ENCODE measurements at regions not wholly inside any gene's neighbourhood (a gene's known extent, or its start where the extent isn't known, plus 50 kb on each side); places are given as distances from the start of the nearest gene placed in this dataset.
"Not testable (repeated sequence)": the region's sequence is repeated elsewhere in the genome, so short reads cannot be mapped to it uniquely, and the experiment has no call there.

DNA sequence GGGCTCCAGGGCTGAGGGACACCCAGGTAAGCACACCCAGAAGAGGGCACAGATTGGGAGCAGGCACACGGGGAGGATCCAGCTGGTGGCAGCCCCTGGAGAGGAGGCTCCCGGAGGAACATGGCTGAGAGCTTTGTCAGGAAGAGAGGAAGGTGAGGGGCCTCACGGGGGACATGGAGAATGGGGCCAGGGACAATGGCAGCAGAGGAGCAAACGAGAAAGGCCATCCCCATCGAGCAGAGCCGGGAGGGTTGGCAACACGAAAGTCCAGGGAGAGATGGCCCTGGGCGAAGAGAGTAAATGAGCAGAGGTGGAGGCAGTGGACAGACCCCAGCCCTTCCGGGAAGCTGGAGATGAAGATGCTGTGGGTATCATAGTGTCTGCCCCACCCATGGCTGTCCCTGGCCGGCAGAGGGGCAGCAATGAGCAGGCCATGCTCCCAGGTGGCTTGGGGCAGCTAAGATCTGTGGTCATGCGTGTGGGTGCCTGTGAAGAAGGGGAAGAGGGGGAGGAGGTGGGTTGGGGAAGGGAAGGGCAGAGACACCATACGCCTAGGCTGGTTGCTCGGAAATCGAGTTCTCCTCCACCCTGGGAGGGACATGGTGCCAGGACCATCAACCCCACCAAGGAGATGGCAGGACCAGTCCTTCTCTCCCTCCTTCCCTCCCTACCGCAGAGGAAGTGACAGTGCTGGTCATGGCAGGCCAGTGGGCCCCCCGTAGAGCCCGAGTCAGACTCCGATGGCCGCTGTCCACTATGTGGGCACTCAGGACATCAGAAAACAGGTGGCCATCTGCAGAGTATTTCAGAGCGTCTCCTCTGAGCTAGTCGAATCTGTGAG lies 191.7 kb downstream of the NDUFA10 start:
- H3K4me3 ChIP-seq (ENCODE audit: low read length): no peak overlapping the region
- H3K36me3 ChIP-seq (ENCODE audit: control insufficient read depth, insufficient read depth, low read length): no peaks in the 10 kb centered on the region
- H3K9ac ChIP-seq (ENCODE audit: low read length): no peak overlapping the region
- H3K27me3 ChIP-seq (ENCODE audit: control insufficient read depth, insufficient read depth, low read length): no peaks in the 10 kb centered on the region
- no peak overlapping the region for H3K27ac ChIP-seq (ENCODE audit: low read depth, low read length)
- peaks cover 4% of the 10 kb centered on the region for H3K4me1 ChIP-seq (ENCODE audit: control insufficient read depth, insufficient read depth, low read length)

DNA sequence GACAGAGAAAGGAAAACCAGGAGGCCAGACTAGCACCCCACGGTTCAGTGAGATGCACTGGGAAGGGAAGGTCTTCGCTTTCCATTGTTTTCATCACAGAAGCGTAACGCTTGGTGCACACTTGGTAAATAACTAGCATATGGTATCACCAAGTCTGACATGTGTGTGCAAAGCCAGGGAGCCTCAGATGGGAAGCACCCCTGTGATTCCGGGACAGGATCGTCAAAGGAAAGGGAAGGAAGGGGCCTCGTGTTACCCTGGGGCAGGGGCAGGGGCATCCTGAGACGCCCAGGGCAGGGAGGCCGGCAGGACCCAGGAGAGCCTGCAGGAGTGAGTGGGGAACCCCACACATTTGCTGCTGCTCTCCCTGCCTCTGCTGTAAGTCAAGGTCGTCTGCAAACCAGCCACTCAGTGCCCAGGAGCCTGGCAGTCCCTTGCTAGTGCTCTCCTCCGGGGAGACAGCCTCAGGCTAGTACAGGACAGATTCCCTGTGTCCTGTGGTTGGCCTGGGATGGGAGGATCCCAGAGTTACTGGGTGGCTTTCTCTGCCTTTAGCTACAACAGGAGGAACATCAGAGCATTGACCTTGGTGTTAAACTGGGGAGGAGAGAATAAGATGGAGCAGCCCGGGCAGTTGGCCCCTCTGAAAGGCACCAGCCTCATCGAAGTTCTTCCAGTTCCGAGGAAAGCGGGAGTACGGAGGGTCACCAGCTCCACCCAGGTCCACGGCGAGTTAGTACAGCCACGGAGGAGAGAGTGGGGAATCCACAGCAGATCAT lies 192.5 kb downstream of the NDUFA10 start:
- Histone ChIP-seq H3K4me3 (ENCODE audit: low read length) (no peak overlapping the region), H3K9ac (ENCODE audit: low read length) (no peak overlapping the region), H3K4me1 (ENCODE audit: control insufficient read depth, insufficient read depth, low read length) (peaks cover 11% of the 10 kb centered on the region), H3K27me3 (ENCODE audit: control insufficient read depth, insufficient read depth, low read length) (no peaks in the 10 kb centered on the region), H3K27ac (ENCODE audit: low read depth, low read length) (no peak overlapping the region), H3K36me3 (ENCODE audit: control insufficient read depth, insufficient read depth, low read length) (no peaks in the 10 kb centered on the region)

DNA sequence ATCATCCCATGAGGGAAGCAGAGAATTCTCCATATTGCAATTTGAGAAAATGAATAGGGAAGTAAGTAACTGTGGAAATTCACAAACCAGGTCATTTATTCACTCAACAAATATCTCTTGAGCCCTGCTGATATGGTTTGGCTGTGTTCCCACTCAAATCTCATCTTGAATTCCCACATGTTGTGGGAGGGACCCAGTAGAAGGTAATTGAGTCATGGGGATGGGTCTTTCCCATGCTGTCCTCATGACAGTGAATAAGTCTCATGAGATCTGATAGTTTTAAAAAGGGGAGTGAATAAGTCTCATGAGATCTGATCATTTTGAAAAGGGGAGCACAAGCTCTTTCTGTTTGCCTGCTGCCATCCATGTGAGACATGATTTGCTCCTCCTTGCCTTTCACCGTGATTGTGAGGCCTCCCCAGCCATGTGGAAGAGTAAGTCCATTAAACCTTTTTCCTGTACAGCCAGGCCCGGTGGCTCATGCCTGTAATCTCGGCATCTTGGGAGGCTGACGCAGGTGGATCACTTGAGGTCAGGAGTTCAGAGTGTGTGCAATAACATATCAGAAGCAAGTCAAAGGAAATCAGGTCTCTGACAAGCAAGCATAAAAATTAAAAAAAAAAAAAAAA lies 193.2 kb downstream of the NDUFA10 start:
- H3K4me3 ChIP-seq (ENCODE audit: low read length): no peak overlapping the region
- no peak overlapping the region for H3K9ac ChIP-seq (ENCODE audit: low read length)
- no peak overlapping the region for H3K27ac ChIP-seq (ENCODE audit: low read depth, low read length)
- no peaks in the 10 kb centered on the region for H3K36me3 ChIP-seq (ENCODE audit: control insufficient read depth, insufficient read depth, low read length)
- no peaks in the 10 kb centered on the region for H3K27me3 ChIP-seq (ENCODE audit: control insufficient read depth, insufficient read depth, low read length)
- peaks cover 16% of the 10 kb centered on the region for H3K4me1 ChIP-seq (ENCODE audit: control insufficient read depth, insufficient read depth, low read length)

DNA sequence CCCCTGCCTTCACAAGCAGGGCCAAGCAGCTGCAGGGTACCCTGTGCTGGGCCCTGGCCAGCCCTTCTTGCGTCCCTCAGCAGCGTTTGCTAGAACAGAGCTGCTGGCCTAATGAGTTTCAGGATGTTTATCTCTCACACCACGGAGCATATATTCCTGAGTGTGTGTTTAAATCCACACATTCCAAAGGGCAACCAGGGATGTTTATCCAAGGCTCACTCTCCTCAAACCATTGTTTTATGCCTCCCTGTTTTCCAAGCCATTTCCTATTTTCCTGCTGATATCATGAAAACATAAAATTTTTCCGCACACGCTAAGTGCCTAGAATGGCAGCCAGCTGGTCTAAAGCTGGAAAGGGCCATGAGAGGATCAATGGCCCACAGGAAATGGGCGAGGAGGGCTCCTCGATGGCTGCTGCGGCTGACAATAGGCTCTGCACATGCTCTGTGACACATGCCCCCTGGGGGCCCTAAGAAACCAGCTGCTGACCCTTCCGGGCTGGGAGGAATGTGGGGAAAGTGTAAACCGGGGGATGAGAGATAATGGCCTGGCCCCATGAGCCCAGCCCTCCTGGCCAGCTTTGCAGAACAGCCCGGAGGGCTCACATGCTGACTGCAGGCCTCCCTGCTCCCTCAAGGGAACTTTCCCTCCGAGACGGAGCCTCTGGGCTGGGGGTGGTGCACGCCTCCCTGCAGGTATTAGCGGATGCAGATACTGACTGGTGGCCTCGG lies 194.0 kb downstream of the NDUFA10 start:
- Histone ChIP-seq H3K9ac (ENCODE audit: low read length) (no peak overlapping the region), H3K36me3 (ENCODE audit: control insufficient read depth, insufficient read depth, low read length) (no peaks in the 10 kb centered on the region), H3K27ac (ENCODE audit: low read depth, low read length) (no peak overlapping the region), H3K27me3 (ENCODE audit: control insufficient read depth, insufficient read depth, low read length) (no peaks in the 10 kb centered on the region), H3K4me1 (ENCODE audit: control insufficient read depth, insufficient read depth, low read length) (peaks cover 16% of the 10 kb centered on the region), H3K4me3 (ENCODE audit: low read length) (no peak overlapping the region)

- Histone ChIP-seq H3K27ac (ENCODE audit: low read depth, low read length) (no peak overlapping the region), H3K4me3 (ENCODE audit: low read length) (no peak overlapping the region), H3K9ac (ENCODE audit: low read length) (no peak overlapping the region), H3K36me3 (ENCODE audit: control insufficient read depth, insufficient read depth, low read length) (no peaks in the 10 kb centered on the region), H3K27me3 (ENCODE audit: control insufficient read depth, insufficient read depth, low read length) (no peaks in the 10 kb centered on the region), H3K4me1 (ENCODE audit: control insufficient read depth, insufficient read depth, low read length) (peaks cover 16% of the 10 kb centered on the region)
Observed at GRCh38 chr2:239830121-239831000, 194.8 kb downstream of the NDUFA10 start.

- H3K27ac ChIP-seq (ENCODE audit: low read depth, low read length): no peak overlapping the region
- H3K4me1 ChIP-seq (ENCODE audit: control insufficient read depth, insufficient read depth, low read length): peaks cover 16% of the 10 kb centered on the region
- H3K36me3 ChIP-seq (ENCODE audit: control insufficient read depth, insufficient read depth, low read length): no peaks in the 10 kb centered on the region
- H3K9ac ChIP-seq (ENCODE audit: low read length): no peak overlapping the region
- no peak overlapping the region for H3K4me3 ChIP-seq (ENCODE audit: low read length)
- H3K27me3 ChIP-seq (ENCODE audit: control insufficient read depth, insufficient read depth, low read length): no peaks in the 10 kb centered on the region
Observed at GRCh38 chr2:239829326-239829725, 195.8 kb downstream of the NDUFA10 start.

DNA sequence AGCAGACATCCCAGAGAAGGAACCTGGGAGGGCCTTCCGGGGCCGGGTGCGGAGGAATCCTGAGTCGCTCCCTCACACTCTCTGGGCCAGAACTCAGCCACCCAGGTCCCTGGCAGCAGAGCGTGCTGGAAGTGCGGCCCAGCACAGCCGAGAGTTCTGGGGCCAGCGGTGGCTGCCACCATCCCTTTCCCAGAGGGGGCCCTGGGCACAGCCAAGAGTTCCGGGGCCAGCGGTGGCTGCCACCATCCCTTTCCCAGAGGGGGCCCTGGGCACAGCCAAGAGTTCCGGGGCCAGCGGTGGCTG lies 196.2 kb downstream of the NDUFA10 start:
- H3K4me1 ChIP-seq (ENCODE audit: control insufficient read depth, insufficient read depth, low read length): peaks cover 16% of the 10 kb centered on the region
- not testable (repeated sequence) for H3K27me3 ChIP-seq (ENCODE audit: control insufficient read depth, insufficient read depth, low read length); H3K4me3 ChIP-seq (ENCODE audit: low read length); H3K27ac ChIP-seq (ENCODE audit: low read depth, low read length); H3K9ac ChIP-seq (ENCODE audit: low read length); H3K36me3 ChIP-seq (ENCODE audit: control insufficient read depth, insufficient read depth, low read length)

GRCh38 chr2:239828192-239828972 lies 196.8 kb downstream of the NDUFA10 start:
- Histone ChIP-seq H3K27me3 (ENCODE audit: control insufficient read depth, insufficient read depth, low read length) (no peaks in the 10 kb centered on the region), H3K36me3 (ENCODE audit: control insufficient read depth, insufficient read depth, low read length) (no peaks in the 10 kb centered on the region), H3K9ac (ENCODE audit: low read length) (no peak overlapping the region), H3K4me1 (ENCODE audit: control insufficient read depth, insufficient read depth, low read length) (peaks cover 16% of the 10 kb centered on the region), H3K27ac (ENCODE audit: low read depth, low read length) (no peak overlapping the region), H3K4me3 (ENCODE audit: low read length) (no peak overlapping the region)

GRCh38 chr2:239827523-239827890 lies 197.6 kb downstream of the NDUFA10 start:
- Histone ChIP-seq H3K9ac (ENCODE audit: low read length) (no peak overlapping the region), H3K36me3 (ENCODE audit: control insufficient read depth, insufficient read depth, low read length) (no peaks in the 10 kb centered on the region), H3K27ac (ENCODE audit: low read depth, low read length) (no peak overlapping the region), H3K4me1 (ENCODE audit: control insufficient read depth, insufficient read depth, low read length) (peaks cover 16% of the 10 kb centered on the region), H3K27me3 (ENCODE audit: control insufficient read depth, insufficient read depth, low read length) (no peaks in the 10 kb centered on the region), H3K4me3 (ENCODE audit: low read length) (no peak overlapping the region)

GRCh38 chr2:239826786-239827522 lies 198.2 kb downstream of the NDUFA10 start:
- peaks cover 16% of the 10 kb centered on the region for H3K4me1 ChIP-seq (ENCODE audit: control insufficient read depth, insufficient read depth, low read length)

More at GRCh38 chr2:239826786-239827522, 198.2 kb downstream of the NDUFA10 start:
- Histone ChIP-seq H3K4me3 (ENCODE audit: low read length) (no peak overlapping the region), H3K36me3 (ENCODE audit: control insufficient read depth, insufficient read depth, low read length) (no peaks in the 10 kb centered on the region), H3K27ac (ENCODE audit: low read depth, low read length) (no peak overlapping the region), H3K9ac (ENCODE audit: low read length) (no peak overlapping the region), H3K27me3 (ENCODE audit: control insufficient read depth, insufficient read depth, low read length) (no peaks in the 10 kb centered on the region)

Data from rectal smooth muscle tissue (tissue), 1 donor.